ENCODE measurements at regions not wholly inside any gene's neighbourhood (a gene's known extent, or its start where the extent isn't known, plus 50 kb on each side); places are given as distances from the start of the nearest gene placed in this dataset.

DNA sequence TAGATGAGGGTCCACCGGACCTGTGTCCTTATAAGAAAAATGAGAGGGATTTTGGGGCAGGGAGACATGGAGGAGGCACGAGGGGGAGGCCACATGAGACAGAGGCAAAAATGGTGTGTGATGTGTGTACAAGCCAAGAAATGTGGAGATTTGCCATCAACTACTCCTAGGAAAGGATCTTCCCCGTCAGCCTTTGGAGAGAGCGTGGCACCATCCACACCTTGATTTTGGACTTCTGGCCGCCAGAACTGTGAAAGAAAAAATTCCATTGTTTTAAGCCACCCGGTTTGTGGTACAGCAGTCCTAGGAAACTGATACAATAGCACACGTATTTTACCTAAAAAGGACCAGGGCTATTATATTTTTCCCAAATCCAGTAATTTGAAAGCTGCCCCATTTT is 829.0 kb upstream of the SALL3 start:
- DNase-seq (ENCODE audit: low read depth, low spot score): no peak
- TF ChIP-seq, protein P1, sequence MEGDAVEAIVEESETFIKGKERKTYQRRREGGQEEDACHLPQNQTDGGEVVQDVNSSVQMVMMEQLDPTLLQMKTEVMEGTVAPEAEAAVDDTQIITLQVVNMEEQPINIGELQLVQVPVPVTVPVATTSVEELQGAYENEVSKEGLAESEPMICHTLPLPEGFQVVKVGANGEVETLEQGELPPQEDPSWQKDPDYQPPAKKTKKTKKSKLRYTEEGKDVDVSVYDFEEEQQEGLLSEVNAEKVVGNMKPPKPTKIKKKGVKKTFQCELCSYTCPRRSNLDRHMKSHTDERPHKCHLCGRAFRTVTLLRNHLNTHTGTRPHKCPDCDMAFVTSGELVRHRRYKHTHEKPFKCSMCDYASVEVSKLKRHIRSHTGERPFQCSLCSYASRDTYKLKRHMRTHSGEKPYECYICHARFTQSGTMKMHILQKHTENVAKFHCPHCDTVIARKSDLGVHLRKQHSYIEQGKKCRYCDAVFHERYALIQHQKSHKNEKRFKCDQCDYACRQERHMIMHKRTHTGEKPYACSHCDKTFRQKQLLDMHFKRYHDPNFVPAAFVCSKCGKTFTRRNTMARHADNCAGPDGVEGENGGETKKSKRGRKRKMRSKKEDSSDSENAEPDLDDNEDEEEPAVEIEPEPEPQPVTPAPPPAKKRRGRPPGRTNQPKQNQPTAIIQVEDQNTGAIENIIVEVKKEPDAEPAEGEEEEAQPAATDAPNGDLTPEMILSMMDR (IDR thresholded peaks at IDR 0.05; ENCODE audit: low read depth, low read length): no peak
- in situ Hi-C loops (cut with HindIII; ENCODE audit: low sequenced_read_pairs): no loop called here
- H3K4me3 ChIP-seq (ENCODE audit: low read depth, low read length): no peak overlapping the region

DNA sequence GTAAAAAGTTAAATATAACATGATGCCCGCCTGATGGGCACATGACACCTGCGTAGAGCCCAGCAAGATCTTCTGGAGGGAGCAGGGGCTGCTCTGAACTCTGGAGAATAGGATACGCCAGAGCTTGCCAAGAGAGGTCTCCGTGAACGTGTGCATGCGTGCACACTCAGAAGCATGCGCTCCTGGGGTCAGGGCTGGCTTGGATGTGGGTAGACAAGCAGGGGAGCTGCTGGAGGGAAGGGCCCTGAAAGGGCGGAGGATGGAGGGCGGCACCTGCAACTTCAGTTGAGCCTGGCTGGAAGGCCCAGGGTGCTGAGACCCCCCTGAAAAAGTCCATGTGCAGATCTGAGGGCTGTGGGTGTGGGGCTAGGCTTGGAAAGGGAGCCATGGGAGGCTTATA is 828.4 kb upstream of the SALL3 start:
- H3K4me3 ChIP-seq (ENCODE audit: low read depth, low read length): no peak overlapping the region
- in situ Hi-C loops (cut with HindIII; ENCODE audit: low sequenced_read_pairs): no loop called here
- TF ChIP-seq, protein P1 (IDR thresholded peaks at IDR 0.05; ENCODE audit: low read depth, low read length): no peak
- no peak for DNase-seq (ENCODE audit: low read depth, low spot score)

DNA sequence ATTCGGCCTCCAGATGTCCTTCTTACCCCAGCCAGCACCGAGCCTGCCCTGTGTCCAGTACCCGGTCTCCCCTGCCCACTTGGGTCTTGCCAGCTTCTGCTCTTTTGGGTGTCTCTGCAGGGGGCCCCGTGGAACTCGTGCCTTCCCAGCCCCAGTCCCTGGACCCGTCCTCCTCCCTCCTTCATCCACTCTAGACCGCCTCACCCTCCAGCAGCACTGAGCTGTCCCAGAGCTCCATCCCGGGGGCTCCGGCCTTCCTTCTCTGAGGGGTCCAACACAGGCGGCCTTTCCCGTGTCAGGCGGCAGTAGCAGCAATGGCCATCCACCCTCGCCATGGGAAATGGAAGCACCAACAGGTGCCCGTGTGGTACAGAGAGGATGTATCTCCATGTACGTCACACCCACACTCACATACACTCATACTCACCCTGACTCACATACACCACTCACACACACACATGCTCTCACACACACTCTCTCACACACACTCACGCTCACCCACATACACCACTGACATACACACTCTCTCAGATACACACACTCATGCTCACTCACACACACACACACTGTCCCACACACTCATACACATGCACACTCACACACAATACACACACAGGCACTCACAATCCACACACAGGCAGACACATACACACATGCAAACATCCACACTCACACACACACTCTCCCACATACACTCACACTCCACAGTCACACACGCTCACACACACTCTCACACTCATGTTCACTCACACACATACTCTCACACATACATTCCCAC is 827.5 kb upstream of the SALL3 start:
- H3K4me3 ChIP-seq (ENCODE audit: low read depth, low read length): no peak overlapping the region
- TF ChIP-seq, protein P1 (IDR thresholded peaks at IDR 0.05; ENCODE audit: low read depth, low read length): no peak
- in situ Hi-C loops (cut with HindIII; ENCODE audit: low sequenced_read_pairs): no loop called here
- DNase-seq (ENCODE audit: low read depth, low spot score): no peak

DNA sequence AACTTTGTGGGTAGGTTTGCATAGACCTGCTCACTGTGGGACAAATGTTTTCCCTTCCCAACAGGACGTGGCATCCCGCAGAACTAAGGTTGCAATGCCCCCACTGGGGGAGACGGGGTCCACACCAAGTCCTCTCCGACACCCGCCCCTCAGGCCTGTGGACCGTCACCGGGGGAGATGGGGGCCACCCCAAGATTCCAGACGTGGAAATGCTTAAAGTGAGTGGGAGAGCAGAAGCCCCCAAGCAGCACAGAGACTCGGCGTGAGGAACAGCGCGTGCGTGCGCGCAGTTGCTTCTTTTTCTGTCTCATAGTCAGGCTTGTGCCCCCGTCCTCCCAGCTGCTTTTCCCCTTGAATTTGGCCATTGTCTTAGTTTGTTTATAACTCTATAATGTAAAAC is 826.3 kb upstream of the SALL3 start:
- in situ Hi-C loops (cut with HindIII; ENCODE audit: low sequenced_read_pairs): no loop called here
- no peak overlapping the region for H3K4me3 ChIP-seq (ENCODE audit: low read depth, low read length)
- TF ChIP-seq, protein P1 (IDR thresholded peaks at IDR 0.05; ENCODE audit: low read depth, low read length): no peak
- no peak for DNase-seq (ENCODE audit: low read depth, low spot score)

DNA sequence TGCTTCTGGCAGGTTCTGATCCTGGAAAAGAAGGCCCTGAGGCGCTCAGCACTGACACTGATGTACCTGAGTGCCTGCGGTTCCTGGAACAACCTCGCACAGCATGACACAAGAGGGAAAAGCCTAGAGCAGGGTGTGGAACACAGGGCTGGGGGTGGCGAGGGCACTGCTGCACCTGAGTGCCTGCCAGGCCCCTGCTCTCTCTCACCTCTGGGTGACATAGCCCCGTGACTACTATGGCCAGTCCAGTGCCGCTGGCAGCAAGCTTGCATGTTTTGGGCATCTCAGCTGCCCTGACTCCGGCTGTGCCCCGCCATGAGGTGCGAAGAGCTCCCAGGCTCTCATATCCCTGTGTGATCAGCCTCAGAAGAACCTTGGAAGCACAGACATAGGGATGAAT is 825.2 kb upstream of the SALL3 start:
- TF ChIP-seq, protein P1 (IDR thresholded peaks at IDR 0.05; ENCODE audit: low read depth, low read length): no peak
- no peak for DNase-seq (ENCODE audit: low read depth, low spot score)
- in situ Hi-C loops (cut with HindIII; ENCODE audit: low sequenced_read_pairs): no loop called here
- no peak overlapping the region for H3K4me3 ChIP-seq (ENCODE audit: low read depth, low read length)

DNA sequence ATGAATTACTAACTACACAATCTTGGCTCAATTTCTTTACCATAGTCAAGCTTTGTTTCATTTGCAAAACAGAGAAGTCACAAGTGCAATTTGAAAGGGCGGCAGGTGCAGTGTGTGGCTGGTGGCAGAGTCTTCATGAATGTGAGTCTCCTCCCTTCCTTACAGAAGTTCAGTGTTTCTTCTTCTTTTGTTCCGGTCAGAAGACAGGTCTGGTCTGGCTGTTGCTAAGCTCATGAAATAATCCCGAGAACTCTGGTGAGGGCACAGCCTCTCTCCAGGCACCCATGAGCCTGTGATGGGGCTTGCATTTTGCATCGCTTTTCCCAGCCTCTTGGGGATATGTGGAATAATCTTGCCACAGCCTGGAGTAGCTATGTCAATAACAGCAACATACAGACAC is 824.8 kb upstream of the SALL3 start:
- TF ChIP-seq, protein P1 (IDR thresholded peaks at IDR 0.05; ENCODE audit: low read depth, low read length): no peak
- in situ Hi-C loops (cut with HindIII; ENCODE audit: low sequenced_read_pairs): no loop called here
- no peak for DNase-seq (ENCODE audit: low read depth, low spot score)
- no peak overlapping the region for H3K4me3 ChIP-seq (ENCODE audit: low read depth, low read length)

Data from astrocyte of the spinal cord (primary cell).